UCSD-AML1 (cell line): ENCODE measurements at regions not wholly inside any gene's neighbourhood (a gene's known extent, or its start where the extent isn't known, plus 50 kb on each side); places are given as distances from the start of the nearest gene placed in this dataset.
"Not testable (repeated sequence)": the region's sequence is repeated elsewhere in the genome, so short reads cannot be mapped to it uniquely, and the experiment has no call there.

Source experiments
- DNase-seq: peaks from one replicate; lab custom pipeline; 2025; ENCODE audit not compliant: unreplicated experiment; lab: John Stamatoyannopoulos, UW

- DNase-seq, result not testable (repeated sequence)
Measured at GRCh38 chr11:134496058-134496457, 84.0 kb upstream of the B3GAT1 start.

GRCh38 chr11:134494395-134494794 is 82.4 kb upstream of the B3GAT1 start:
- not testable (repeated sequence) for DNase-seq

GRCh38 chr11:134492411-134492810 is 80.4 kb upstream of the B3GAT1 start:
- not testable (repeated sequence) for DNase-seq

GRCh38 chr11:134489728-134490127 is 77.7 kb upstream of the B3GAT1 start:
- no peak for DNase-seq

GRCh38 chr11:134488913-134489312 is 76.9 kb upstream of the B3GAT1 start:
- DNase-seq, result no peak

GRCh38 chr11:134488512-134488911 is 76.5 kb upstream of the B3GAT1 start:
- no peak for DNase-seq

- DNase-seq, result no peak
Measured at GRCh38 chr11:134487696-134488095, 75.7 kb upstream of the B3GAT1 start.

- no peak for DNase-seq
Measured at GRCh38 chr11:134486704-134487103, 74.7 kb upstream of the B3GAT1 start.

GRCh38 chr11:134486106-134486505 is 74.1 kb upstream of the B3GAT1 start:
- DNase-seq, result no peak

GRCh38 chr11:134485316-134485715 is 73.3 kb upstream of the B3GAT1 start:
- no peak for DNase-seq

- no peak for DNase-seq
Measured at GRCh38 chr11:134483857-134484256, 71.8 kb upstream of the B3GAT1 start.

GRCh38 chr11:134483291-134483690 is 71.2 kb upstream of the B3GAT1 start:
- no peak for DNase-seq

GRCh38 chr11:134482865-134483264 is 70.8 kb upstream of the B3GAT1 start:
- DNase-seq, result no peak

- no peak for DNase-seq
Measured at GRCh38 chr11:134481933-134482527, 70.0 kb upstream of the B3GAT1 start.

GRCh38 chr11:134481135-134481534 is 69.1 kb upstream of the B3GAT1 start:
- DNase-seq, result no peak

GRCh38 chr11:134480136-134480712 is 68.2 kb upstream of the B3GAT1 start:
- no peak for DNase-seq

GRCh38 chr11:134479206-134480135 is 67.4 kb upstream of the B3GAT1 start:
- no peak for DNase-seq

GRCh38 chr11:134478611-134479010 is 66.6 kb upstream of the B3GAT1 start:
- DNase-seq, result no peak

- no peak for DNase-seq
Measured at GRCh38 chr11:134478176-134478575, 66.1 kb upstream of the B3GAT1 start.

- DNase-seq, result no peak
Measured at GRCh38 chr11:134477486-134477885, 65.4 kb upstream of the B3GAT1 start.

GRCh38 chr11:134476435-134477021 is 64.5 kb upstream of the B3GAT1 start:
- DNase-seq, result no peak

- DNase-seq, result no peak
Measured at GRCh38 chr11:134475951-134476350, 63.9 kb upstream of the B3GAT1 start.
